SU-DHL-6 (cell line): ENCODE measurements at regions not wholly inside any gene's neighbourhood (a gene's known extent, or its start where the extent isn't known, plus 50 kb on each side); places are given as distances from the start of the nearest gene placed in this dataset.

Experiments used
- CTCF ChIP-seq: fragments of 200-600 bp; sonication (generic); IDR thresholded peaks from one replicate; pipeline ENCODE4 v1.5.1; 2017; ENCODE audit warnings: antibody characterized with exemption, mild to moderate bottlenecking, low read length, moderate library complexity; ENCODE audit not compliant: insufficient read depth, poor library complexity, severe bottlenecking
- EZH2phosphoT487 ChIP-seq: fragments of 200-600 bp; sonication (generic), shearing (Covaris generic); conservative IDR thresholded peaks from 2 replicates; pipeline ENCODE4 v1.6.1; 2018; ENCODE audit warnings: mild to moderate bottlenecking, antibody characterized with exemption, low read length, moderate library complexity, mixed read lengths

- TF ChIP-seq CTCF = no peak
- TF ChIP-seq EZH2phosphoT487 = no peak
Measured at GRCh38 chr21:20729376-20729775, 268.8 kb upstream of the NCAM2 start.
